Middle frontal gyrus (tissue), 1 donor: ENCODE measurements at regions not wholly inside any gene's neighbourhood (a gene's known extent, or its start where the extent isn't known, plus 50 kb on each side); places are given as distances from the start of the nearest gene placed in this dataset.

Source experiments
- DNase-seq: peaks from one replicate; pipeline ENCODE4 v3.0.0-alpha.2; 2015; ENCODE audit warnings: low spot score; ENCODE audit errors: extremely low spot score

DNA sequence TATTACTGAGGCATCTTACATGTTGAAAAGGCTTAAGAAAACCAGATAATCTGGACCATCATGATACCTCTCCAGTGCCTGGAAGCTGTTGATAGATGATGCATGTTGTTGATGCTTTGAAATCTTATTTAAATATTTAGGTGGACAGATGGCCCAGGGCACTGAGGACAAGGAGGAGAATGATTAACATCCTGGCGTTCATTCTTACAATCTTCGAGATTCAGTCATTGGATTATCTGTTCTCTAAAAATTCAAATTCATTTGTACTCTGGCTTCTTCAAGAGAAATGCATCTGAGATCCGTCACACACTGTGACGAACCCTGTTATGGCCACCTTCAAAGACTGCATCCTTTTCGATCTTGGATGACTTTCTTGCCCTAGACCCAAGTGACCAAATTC is 121.3 kb upstream of the IGF1 start:
- no peak for DNase-seq

DNA sequence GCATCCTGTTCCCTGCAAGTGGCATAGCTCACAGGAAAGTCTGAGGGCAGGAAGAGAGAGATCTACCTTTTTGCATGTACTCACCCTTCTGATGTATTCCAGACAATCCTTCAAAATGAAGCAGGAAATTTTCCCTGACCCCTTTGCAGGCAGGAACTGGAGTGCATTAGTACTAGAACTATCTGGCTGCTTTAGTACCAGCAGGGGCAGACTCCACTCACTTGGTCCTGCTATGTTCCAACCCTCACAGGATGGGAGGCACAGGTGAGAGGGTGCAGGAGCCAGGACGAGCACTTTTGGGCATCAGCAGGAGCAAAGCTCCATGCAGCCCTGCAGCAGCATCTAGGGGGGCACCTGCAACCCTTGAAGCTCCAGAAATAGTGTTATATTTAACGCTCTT is 116.3 kb upstream of the IGF1 start:
- DNase-seq: no peak

DNA sequence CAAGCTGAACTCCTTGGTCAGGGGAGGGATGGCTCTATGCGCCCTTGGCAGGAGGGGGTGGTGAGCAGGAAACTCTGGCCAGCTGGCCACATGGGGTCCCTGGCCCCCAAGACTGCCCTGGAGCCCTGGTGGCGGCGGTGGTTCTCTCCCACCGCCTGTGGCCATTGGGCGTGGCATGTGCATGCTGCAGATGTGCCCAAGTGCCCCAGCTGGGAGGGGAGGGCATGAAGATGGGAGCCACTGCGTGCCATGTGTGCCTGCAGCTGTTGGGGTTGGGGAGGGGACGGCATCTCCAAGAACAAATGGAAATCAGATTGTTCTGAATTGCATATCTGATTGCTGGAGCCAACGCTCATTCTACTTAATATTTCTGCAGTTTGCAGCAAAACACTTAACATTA is 115.7 kb upstream of the IGF1 start:
- no peak for DNase-seq

DNA sequence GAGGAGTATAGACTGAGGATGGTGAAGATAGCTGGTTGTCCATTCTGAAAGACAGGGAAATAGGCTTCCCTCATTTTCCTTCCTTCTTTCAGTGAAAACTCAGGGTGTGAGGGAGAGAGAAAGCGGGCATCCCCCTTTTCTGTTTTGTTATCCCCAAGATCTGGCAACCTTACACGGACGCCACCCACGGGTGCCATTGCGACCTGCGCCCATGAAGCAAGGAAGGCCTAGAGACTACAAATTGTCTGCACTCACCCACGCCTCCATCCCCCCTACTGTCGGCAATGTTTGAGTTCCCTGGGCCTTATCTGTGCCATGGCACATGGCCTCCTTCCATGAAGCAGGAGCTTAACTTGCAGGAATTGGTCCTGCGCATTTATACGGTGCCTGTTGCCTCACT is 115.0 kb upstream of the IGF1 start:
- no peak for DNase-seq

DNA sequence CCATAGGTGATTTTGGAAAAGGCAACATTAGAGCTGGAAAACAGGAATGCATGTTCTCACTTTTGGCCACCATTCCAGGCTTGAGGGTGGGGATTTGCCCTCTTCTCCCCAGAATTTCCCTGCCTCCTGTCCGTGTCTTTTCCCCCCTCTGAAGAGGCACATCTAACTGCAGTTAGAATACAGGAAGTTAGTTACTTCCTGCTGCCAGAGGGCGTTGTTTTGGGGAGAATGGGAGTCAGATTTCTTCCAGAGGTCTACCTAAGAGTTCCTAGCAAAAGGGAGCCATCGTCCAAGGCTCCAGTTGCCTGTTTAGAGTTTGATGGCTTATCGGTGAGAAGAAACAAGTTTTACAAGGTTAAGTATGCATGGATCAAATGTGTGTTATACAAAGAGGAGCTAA is 112.8 kb upstream of the IGF1 start:
- no peak for DNase-seq

DNA sequence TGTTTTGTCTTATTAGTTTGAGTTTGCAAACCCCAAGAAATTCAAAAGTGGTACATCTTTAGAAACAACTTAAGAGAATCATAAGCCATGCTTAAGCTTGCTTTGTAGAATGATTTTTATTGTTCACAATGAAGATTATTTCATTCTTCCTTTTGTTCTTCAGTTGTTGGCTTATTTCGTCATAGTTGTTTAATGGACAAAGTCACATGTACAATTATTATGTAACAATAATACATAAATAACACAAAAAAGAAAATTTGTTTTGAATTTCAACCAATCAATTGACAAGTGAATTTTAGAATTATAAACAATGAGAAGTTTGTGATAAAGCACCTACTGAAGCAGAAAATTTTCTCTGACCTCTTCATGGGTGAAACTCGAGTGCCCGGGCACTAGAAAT is 111.8 kb upstream of the IGF1 start:
- no peak for DNase-seq

DNA sequence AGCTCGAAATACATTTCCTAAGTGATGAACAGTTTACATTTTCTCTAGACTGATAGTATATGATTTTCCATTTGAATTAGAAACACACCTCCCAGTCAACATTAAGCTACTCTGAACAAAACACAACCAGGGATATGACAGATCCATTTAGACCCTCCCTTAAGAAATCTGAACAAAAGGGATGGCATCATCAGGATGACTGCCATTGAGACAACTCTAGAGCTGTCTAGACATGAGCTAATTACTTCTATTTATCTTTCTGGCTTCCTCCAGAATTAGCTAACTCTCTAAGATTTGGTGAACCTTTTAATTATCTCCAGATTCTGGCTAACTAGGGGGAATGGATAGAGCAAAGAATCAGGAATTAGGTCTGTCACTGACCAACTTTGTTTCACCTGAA is 92.9 kb upstream of the IGF1 start:
- DNase-seq: no peak

DNA sequence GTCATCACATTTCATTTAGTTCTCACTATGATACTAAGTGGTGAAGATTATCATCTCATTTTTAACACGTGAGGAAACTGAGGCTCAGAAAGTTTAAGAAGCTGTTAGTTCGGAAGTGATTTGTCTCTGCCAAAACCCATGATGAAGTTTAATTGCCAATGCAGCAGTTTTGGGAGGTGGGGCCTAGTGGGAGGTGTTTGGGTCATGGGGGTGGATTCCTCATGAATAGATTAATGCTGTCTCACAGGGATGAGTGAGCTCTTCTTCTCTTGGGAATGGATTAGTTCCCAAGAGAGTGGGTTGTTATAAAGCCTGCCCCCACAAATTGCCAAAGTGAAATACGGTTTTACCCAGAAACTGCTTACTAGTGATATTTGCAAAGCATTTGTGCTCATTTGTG is 91.5 kb upstream of the IGF1 start:
- no peak for DNase-seq

DNA sequence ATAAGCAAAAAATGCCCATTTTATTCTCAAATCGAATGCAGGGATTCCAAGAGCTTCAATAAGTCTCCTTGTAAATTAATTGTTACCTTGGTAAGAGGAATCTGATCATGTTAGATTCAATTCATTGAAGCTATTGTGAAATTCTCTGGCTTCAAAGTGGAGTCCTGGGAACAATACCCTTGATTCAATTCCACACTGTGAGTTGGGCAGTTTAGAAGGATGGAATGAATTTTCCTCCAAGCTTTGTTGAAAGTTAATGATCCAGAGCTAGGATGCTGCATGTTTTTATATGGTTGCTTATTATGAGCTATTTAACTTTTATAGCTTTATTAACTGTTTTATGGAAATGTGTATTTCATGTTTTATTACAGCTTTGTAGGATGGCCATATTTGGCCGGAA is 89.9 kb upstream of the IGF1 start:
- DNase-seq: no peak

DNA sequence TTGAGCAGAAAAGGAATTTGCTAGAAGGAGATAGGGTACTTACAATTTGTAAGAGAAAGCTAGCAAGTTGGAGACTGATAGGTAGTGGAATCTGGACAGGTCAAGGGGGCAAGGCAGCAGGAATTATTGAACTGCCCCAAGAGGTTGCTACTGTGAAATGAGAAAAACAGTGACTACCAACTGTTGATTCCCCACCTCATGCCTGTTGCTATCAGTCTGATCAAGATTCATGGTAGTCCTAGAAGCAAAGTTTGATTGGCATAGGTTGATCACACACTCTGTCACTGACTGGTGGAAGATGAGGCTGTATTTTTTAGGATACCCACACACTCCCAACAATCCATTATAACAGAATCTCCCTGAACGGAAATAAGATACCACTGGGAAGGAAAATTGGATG is 89.4 kb upstream of the IGF1 start:
- DNase-seq: no peak

DNA sequence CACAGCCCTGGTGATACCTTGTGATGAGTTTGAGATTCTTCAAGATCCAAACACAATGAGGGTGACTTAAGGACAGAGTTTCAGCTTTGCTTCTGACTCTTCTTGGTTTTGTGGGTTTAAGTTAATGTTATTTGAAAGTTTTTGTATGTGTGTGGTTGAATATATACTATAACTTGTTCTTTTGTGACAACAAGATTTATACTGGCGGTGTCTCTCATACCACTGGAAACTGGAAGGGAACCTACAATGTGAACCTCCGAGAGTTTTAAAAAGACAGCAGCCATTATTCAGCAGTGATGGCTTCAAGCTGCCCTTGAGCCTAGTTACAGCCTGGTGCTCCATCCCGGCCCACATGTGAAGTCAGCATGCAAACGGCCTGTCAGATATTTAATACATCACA is 87.9 kb upstream of the IGF1 start:
- DNase-seq: no peak

DNA sequence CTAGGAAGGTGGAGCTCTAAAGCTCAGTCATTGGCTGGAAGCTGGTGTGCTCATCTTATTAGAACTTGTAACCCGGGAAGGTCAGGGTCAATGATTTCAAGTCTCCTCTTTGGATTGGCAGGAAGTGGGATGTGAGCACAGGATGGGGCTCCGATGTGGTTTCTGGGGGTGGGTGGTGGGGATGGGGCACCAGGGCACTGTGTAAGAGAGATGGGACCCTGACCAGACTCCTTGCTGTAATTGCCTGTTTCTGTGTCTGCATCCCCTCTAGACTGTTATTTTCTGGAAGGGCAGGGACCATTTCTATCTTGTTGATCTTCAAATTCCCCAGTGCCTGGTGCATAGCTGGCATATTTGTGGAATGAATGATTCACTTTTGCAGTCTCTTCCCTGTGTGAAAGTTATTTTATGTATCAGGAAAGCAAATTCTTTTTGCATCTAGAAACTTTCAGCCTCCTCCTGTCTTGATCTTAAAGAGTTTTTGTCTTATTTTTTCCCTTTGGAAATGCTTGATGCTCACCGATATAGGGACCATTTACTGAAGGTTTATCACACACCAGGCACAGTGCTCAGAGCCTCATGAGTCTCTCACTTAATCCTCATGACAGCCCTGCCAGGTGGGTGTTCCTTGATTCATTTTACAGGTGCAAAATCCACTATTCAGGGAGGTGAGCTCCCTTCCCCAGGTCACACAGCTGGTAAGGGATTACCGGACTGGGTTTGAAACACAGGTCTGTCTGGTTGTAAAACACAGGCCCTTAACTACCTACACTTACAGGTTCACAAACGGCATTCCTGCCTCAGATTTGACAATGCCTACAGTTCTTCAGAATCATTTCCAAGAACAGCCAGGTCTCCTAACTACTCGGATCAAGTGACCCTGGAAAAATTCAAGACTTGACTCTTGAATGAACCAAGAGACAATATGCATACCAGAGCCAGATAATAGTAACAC is 86.9 kb upstream of the IGF1 start:
- DNase-seq: no peak

DNA sequence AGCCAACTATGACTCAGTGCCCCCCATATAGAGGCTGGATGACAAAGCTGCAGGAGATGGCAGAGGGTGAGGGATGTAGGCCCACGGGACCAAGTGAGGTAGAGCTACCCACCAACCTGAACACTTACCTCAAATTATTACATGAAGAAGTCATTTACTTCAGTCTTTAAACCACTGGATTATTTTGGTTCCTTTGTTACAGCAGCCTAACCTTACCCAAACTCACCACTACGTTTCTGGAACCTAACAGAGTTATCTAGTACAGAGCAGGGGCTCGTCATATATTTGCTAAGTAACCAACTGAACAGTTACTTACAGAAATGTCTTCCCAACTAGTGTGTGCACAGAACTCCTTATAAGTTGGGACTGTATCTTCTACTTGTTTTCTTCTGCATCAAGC is 85.2 kb upstream of the IGF1 start:
- DNase-seq: no peak

DNA sequence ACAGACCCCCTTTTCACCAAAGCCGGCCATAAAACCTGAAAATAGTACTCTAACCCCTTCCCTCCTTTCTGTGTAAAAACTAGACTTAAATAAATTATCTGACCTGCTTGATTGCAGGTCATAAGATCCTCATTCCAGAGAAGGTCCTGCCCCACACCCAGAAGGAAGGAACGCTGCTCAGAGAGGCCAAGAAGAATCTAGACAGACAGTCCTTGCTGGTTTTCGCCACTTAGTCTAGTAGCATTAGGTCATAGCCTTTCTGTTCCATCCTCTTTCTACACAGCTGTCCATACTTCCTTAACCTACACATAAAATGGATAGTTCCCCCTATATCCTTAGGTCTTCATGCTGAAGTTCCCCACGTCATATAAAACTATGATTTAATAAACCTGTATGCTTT is 83.7 kb upstream of the IGF1 start:
- DNase-seq: no peak

DNA sequence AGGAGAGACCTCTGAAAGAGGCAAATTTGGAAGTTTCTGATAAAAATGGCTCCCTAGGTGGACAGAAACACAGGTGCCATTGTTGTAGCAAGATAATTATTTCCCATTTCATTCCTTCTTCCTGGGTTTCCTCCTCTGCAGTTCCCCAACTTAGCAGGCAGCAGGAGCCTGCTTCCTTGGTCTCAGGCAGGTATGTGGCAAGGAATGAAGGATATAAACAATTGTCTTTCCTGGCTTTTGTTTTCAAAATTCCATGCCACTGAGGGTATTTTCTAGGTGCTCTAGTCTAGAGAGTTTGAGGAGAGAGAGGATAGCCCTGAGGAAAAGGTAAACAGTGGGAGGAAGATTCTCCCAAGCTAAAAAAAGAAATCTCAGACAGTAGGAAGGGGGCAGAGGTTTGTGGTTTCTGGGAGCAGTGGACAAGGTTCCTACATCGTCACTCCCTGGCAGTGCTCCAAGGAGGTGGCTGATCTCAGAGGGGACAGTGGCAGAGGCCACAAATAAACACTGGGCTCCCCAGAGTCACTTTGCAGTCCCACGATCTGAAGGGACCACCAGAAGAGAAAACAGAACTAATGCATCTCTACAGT is 82.6 kb upstream of the IGF1 start:
- no peak for DNase-seq

DNA sequence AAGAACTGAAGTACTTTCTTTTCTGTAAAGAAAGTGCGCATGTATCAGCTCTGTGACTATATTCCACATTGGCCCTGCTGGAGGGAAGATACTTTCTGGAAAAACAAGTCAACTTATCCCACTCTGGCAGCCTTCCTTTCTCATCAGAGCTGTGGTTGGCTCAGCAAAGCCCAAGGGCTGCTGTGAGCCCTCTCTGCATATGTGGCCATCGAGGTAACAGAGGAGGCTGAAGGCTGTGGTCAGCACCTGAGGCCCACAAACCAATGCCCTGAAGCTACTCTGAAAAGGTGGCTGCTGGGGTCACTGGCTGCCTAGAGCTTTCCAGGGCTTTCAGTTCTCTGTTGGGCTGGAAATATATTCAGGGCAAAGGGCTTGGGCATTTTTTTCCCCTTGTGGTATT is 70.8 kb upstream of the IGF1 start:
- no peak for DNase-seq

DNA sequence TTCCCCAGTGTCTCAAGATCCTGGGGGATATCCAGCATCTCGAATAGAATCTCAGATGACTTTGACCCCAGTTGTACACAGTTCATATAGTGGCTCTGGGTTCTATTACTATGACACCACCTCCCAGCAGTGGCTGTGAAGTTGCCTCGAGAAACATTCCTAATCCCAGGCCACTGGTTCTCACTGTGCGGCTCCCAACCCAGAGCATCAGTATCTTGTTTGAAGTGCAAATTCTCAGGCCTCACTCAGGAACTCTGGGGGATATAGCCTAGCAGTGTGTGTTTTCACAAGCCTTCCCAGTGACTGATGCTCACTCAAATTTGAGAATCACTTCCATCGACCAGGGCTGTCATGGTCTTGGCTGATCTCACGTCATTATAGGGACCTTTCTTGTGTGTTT is 69.3 kb upstream of the IGF1 start:
- no peak for DNase-seq

DNA sequence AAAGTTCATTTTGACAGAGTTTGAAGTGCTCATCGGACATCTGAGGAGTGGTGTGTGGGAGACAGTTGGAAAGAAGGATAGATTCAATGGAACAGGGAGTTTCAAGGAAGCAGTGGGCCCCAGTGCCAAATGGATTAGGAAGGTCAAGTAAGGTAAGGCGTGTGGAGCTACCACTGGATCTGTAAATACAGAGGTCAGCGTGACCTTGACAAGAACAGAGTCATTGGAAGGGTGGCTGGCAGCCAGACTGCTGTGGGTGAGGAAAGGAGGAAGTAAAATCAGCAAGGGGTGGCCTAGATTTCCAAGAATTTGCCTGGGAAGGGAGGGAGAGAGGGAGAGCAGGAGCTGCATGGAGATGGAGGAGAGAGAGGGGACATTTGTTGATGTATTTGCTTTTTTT is 68.2 kb upstream of the IGF1 start:
- DNase-seq: no peak

DNA sequence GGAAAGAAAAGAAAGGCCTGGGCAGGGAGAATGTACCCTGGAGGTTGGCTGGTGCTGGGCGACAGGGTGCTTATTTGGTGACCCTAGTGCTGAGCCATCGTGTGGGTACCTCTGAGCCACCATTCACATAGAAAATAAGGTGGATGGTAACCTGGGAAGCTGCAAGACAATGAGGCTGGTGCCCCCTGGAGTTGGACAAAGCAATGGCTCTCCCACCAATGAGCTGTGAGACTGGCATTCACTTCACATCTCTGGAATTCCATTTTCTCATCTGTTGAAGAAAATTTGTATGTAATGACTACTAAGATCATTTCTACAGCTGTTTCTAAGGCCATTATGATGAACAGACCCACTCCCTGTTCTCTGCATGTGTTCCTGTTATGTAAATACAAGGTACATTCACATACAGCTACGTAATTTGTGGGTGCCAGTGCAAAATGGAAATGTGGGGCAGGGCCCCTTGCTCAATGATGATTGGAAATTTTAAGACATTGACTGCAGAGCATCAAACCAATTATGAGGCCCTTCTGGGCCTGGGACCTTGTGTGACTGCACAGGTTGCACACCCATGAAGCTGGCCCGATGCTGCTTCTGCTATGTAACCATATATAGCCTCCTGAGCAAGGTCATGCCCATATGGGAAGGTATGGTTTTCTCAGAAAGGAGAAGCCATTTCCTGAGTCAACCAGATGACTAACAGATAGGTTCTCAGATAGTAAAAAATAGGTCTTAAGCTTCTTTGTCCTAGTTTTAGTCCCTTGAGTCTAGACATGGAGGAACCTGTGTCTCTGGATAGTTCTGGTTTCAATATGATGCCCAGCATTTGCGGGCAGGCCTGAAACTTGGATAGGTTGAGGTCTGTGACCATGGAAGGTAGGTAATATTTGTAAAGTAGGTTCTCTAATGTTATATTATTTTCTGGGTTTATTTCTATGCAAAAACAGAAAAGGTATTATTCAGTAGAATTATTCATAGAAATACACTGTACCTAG is 63.4 kb upstream of the IGF1 start:
- DNase-seq: no peak

DNA sequence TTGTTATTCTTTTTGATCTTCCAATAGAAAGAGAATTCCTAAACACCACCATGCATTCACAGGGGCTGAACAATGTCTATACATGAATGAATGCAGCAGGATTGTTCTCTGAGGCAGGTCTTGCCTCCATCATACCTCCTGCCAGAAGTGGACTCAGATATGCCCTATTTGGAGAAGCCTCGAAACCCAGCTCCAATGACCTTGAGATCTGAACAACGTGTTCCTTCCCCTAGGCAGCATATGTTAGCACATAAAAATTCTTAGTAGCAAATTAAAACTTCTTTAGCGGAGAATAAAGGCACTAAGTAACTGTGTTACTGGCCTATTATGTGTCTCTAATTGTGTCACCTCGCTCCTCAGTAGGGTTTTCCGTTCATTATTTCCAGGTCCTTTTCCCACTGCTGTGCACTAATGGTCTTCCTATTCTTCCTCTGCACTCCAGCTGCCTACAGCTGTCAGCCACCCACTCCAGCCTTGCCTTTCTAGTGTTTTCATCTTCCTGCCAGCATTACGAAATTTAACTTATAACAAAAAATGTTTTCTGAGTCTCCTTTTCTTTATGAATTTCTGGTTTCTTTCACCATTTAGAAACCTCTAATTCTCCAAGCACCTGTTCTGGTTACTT is 62.6 kb upstream of the IGF1 start:
- DNase-seq: no peak

DNA sequence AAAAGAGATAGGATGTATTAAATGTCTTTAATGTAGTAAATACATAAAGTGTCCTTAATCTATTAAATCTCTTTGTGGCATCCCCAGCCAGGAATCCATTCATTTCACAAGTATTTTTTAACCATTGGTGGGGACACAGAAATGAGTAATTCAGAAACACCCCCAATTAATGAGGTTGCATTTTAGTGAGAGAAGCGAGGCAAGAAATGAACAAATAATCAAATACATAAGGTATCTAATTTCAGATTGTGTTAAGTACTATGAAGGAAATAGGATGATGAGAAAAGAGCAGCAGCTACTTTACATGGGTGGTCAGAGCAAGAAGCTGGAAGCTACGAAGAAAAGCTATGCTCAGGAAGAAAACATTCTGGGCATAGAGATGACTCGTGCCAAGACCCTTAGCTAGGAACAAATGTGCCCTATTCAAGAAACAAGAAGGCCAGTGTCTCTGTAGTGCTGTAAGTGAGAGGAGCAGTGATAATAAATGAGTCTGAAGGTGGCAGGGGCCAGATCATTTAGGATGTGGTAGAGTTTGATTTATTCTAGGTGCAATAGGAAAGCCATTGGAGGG is 60.5 kb upstream of the IGF1 start:
- DNase-seq: no peak
